NOMO-1 treated with dmso at 0.1 percent for 144 hours (cell line): ENCODE measurements at regions not wholly inside any gene's neighbourhood (a gene's known extent, or its start where the extent isn't known, plus 50 kb on each side); places are given as distances from the start of the nearest gene placed in this dataset.

Experiments
- DNase-seq: peaks from one replicate; lab custom pipeline; 2025; ENCODE audit not compliant: unreplicated experiment; lab: John Stamatoyannopoulos, UW

DNA sequence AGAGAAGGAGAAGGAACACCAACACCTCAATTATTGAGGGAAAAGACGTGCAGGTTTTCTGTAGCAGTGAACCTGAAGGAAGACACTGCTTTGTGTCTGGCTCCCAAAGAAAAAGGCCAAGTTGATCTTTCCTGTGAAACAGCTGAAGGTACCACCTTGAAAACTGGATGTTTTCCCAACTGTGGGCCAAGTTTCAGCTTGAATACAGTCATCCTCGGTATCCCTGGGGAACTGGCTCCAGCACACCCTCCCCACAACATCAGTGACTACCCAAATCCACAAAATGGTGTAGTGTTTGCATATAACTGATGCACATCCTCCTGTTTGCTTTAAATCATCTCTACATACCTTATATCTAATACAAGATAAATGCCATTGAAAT lies 297.0 kb upstream of the PITRM1 start:
- no peak for DNase-seq

DNA sequence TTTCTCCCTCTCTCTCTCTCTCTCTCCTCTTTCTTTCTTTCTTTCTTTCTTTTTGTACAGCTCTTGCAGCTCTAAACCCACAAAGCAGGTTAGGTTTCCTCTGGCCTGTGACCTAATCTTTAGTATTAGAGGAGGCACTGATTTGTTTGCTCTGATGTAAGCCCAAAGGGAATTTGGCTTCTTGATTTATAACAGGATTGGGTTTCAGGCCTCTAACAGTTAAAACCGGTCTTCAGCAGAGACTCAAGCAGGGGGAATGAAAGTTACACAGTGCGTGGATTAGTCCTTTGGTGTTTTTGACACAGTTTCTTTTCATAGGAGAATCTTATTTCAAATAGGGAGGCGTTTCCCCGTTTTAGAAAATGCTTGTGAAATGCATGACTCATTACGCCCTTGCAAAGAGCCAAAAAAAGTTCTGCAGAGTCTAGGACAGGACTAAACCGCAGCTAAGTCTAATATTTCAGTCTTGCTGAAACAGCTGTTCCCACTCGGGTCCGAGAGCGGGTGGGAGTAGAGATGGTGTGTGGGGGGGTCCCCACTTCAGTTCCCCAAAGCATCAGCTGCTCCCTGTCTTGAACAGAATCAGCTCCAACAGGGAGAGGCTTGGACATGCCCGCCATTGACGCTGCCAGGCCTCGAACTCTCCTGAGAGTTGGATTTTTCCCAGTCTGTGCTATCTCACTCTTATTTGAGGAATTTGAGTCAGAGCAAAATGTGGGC lies 296.5 kb upstream of the PITRM1 start:
- DNase-seq = peak; percentile 47

DNA sequence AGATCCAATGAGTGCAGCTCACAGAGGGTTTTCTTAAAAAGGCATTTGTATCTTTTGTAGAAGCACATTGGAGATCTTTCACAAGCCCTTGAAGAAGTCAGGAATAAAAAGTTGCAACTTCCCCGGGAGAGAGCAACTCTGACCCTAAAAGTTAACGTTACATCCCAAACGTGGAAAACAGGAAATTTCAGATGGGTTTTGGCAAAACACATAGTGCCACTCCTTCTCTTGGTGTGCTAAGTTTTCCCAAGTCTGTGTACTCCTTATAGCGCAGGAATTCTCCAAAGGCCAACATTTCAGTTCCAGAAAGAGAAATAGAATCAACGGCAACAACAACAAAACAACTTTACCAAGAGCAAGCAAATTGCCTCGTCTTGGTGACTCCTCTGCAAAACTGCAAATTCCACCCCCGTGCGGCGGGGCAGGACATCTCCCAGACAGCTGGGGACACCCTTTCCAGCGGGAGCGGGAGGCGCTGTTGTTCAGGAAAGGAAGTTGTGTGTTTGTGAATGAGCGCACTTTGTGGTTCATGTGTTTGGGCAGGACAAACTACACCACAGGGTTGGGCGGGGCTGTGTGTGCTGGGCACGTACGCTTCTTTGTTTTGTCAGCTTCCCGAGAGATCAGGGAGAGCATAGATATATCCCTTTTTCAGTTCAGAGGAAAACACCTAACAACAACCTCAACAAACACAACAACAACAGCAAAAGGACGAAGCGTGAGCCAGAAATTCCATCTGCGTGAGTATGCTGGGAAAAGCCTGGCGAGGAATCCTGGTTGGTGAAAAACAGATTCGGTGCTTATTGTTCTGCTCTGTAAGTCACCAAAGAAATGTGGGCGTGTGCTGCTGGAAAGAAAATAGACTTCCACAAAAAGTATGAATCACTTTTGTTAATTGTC lies 294.7 kb upstream of the PITRM1 start:
- no peak for DNase-seq

DNA sequence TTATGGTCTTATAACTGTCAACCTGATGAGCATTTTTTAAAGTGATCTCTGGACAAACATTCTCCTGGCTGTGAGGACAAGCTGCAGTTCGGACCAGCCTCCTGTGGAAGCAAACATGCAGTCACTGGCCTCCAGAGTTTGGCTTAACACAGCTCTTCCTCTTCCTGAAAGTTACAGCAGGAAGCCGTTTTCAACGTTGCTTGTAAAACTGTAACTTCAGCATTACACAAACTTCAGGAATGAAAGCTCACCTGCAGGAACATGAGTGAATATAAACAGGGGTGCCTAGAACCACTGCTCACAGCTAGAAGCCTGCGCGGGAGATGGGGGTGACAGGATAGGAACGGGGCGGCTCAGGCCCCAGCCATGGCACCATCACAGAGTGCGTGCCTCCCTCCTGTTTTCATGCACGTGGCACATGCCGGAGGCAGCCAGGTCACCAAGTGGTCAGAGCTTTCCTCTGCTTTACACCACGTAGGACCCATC lies 292.9 kb upstream of the PITRM1 start:
- no peak for DNase-seq

DNA sequence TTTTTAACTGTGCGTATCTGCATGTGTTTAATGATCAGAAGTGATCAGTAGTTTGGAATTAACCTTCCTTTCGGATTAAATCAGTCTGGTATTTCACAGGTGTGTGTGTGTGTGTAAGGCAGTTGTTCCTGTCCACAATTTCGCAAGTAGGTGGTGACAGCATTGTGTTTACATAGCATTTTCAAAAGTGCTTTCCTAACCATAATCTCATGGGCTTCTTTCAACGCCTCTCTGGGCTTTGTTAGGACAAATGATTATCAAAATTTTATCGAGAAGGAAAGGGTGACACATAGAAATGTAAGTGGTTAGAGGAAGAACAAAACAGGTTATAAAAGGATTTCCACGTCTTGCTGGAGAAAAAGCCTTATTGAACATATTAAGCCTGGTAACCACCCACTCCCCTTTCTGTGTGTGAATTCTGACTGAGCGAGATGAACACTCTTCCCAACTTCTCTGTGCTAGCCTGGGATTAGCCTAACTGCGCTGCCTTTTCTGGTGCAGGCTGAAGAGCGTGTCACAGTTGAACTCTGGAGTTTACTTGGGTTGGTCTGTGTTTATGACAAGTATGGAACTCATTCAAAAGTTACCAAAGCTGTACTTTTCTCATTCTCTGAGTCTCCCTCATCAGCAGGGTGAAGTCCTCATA lies 292.3 kb upstream of the PITRM1 start:
- DNase-seq = no peak

DNA sequence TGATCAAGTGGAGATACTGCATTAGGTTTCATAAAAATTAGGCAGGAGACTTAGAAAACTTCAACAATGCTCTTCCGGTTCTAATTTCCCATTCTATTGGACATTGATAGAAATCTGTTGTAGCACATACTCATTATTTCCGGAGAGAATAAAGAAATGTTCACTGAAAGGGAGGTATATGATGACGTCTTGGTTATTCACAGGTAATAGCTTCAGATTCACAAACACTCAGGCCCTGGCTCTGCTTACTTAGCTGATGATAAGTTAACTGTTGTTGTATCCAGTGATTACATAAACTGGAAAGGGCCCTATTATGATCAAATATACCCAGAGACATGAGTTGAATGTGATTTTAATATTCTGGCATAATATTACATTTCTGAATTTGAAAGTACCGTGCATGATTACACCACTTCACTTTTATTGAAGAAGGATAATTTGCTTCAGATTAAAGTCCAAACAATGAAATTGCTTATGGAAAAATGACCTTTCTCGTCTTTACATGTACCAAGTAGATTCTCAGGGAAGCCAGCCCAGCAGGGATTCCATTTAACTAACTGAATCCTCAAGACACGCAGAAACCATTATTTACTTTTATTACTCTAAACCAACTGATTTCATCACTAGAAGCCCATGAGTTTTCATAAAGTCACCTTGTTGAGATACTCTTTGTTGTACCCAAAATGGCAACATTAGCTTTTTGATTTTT lies 288.0 kb upstream of the PITRM1 start:
- DNase-seq = no peak

DNA sequence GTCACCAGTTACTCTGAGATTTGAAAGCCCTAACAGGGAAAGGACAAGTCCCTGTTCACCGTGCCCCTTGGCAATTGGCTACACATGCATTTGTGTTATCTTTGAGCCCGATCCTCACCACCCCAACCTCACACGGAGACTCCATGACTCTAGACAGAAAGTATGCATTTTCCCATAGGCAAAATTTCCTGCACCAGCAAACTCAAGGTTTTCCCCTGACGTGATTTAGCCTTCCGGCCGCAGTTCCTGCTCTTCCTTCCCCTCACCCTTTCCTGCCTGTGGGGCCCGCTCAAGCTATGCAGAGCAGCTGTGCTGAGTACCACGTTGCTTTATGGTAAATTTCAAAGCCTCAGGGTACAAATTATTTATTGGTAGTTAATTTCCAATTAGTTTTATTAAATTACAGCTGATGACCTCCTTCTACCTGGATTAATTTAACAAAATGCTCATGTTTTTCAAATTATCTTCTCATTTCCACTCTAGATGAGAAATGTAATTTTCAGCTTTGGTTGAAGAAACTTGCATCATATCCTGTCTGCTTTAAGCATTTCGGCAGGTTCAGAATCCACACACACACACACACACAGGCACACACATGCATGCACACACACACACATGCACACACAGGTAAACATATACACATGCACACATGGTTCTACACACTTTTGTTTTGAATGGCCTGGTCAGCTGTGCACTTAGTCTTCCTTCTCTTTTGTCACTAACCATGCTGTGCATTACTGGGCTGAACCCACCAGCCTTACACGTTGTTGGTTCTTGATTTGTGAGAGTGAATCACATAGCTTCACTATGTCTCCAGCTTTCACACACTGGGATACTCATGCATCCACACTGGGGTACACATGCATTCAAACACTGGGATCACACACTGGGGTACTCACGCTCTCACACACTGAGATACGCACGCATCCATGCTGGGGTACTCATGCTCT lies 283.1 kb upstream of the PITRM1 start:
- no peak for DNase-seq

DNA sequence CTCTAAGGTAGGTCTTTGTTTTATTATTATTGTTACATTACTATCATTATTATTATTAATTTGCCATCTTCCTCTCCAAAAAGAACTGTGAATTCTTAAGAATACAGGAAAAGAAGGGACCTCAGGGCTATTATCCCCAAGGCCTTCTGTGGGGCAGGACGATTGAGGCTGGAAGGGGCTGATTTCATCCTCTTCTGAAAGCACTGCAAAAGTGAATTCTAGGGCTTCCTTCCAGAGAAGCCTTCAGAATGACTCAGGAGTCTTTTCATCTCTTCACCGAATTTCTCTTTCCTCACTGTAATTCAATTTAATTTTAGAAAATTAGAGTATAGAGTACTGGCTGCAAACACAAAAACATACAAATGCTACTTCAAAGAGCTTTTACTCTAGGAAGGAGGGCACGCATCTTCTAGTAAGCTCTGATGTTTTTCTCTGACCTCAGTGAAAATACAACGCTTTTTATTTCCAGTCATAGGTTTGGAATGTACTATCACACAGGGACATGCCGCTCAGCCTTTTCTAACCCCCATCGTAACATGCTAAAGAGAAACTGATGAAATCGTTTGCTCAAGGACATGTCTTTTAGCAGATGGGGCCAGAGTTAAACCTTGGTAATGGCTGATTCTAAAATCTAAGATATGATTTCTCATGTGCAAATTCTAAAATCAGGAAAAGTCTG lies 280.2 kb upstream of the PITRM1 start:
- no peak for DNase-seq

DNA sequence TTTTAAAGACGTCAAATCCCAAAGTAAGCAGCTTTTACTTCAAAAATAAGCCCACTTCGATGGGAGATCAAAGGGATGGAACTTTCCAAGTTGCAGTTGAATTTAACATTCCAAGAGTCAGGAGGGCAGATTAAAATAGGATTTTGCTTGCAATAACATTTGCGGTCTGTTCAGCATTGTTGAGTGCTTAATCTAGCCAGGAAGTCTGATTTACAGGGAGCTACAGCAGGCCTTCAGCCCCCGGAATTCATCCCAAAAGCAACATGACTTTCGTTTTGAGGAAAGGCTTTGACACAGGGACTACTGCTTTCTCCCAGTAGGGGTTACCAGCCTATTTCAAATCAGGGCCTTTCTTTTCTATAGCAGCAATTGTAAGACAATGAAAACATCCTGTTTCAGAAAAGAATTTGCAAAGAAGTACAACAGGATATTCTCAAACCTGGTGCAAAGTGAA lies 279.6 kb upstream of the PITRM1 start:
- no peak for DNase-seq

DNA sequence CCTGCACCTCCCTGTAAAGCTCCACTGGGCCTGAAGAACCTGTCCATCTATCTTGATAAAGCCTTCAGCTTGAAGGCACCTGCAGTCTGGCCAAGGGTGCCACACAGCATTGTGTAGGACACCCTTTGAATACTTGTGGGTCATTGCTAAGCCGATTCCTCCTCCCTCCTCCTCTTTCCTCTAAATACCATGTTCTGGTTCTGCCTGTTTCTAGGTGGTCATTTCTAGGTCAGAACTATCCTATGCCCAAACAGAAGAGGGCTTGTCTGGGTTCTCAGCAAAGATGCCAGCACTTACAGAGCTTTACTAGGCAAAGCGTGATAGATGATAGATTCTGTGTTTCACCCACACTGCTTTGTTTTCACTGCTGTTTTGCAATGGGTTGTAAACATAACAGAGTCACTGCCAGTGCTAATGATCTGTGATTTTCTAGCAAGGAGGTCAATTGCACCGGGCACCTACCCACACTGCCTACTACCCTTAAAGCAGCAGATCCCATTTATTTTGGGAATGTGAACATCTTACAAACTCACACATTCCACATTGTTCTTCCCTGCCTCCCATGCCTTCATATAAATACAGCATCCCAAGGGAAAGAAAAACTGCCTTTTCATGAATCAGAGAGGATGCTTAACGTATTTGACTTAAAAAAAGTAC lies 279.1 kb upstream of the PITRM1 start:
- DNase-seq = no peak

DNA sequence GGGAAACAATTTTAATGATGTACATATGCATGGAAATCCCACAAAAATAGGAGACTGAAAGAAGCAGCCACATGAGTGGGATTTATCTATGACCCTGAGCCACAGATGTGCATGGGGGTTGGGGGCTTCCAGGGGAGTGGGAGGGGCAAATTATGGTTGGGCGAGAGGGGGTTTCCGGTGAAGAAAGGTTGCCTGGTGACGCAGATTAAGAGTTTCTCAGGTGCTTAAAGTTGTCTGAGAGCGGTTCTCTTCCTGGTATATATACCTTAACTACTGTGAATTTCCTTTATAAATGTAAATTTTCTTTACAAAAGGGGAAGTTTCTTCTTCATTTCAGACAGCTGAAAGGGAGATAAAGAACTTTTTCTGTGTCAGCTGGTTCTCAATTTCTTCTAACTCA lies 273.6 kb upstream of the PITRM1 start:
- DNase-seq = no peak

DNA sequence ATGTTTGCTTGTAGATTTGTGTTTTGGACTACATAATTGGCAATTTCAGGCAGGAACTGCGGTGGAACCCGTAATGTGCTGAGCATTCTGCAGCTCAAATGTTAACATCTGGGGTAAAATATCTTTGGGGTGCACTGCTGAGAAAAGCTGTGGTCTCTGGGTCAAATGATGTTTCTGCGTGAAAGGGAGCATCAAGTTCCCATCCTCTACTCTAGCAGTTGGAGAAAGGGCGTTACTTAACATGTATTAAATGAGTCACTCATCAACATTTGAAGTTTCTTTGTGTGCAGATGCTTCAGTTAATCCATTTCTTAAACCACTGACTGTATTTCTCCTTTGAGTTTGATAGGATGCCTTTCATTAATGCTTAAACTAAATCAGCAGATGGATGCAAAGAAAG lies 273.1 kb upstream of the PITRM1 start:
- no peak for DNase-seq

DNA sequence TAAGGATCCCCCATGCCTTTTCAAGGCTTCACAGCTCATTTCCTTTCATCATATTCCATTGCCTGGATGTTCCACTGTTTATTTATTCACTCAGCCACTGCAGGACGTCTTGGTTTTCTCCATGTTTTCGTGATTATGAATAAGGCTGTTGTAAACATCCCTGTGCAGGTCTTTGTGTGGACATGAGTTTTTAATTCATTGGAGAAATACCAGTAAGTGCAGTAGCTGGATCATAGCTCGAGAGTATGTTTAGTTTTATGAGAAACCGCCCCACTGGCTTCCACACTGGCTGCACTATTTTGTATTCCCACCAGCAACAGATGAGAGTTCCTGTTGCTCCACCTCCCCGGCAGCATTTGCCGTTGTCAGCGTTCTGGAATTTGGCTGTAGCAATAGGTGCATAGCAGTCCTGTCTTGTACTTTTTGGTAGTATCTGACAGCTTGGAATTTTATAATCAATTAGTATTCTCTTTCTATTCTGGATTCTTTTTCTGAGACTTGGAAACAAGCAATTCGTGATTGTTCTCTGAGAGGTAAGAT lies 269.9 kb upstream of the PITRM1 start:
- no peak for DNase-seq

DNA sequence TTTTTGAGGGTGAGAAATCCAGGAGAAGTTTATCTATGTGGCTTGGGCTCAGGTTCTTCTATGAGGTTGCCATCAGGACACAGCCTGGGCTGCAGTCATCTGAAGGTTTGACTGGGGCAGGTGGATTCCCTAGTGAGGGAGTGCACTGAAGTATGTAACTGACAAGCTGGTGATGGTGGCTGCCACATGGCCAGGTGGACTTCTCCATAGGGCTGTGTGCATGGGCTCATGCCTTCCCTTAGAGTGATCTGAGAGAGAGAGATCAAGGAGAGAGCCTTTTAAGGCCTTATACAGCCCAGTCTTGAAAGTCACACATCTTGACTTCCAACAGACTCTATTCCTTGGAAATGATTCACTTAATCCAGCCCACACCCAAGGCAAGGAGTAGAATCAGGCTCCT lies 266.6 kb upstream of the PITRM1 start:
- DNase-seq = no peak

DNA sequence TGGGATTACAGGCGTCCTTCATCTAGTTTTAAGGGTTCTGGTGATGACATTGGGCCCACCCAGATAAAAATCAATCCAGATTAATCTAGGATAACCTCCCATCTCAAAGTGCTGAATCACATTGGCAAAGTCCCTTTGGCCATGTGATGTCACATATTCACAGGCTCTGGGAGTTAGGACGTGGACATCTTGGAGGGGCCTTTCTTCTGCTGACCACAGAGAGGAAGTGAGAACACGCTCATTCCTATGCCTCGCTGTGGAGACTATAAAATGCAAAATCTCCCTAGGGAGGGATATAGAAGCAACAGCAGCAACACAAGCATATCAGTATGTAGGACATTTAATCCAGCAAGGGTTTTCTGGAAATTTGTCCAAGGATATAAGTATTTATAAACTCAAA lies 266.0 kb upstream of the PITRM1 start:
- DNase-seq = peak; percentile 13

DNA sequence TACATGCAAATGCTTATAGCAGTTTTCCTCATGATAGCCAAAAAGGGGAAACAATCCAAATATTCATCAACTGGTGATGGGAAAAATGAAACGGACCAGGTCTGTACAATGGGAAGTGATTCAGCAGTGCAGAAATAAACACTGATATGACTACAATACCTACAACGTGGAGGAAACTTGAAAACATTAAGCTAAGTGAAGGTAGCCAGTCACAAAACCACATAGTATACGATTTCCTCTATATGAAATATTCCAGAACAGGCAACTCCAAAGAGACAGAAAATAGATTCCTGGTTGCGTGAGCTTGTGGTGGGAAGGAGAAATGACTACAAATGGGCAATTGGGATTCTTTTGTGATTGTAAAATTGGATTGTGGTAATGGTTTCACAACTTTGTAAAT lies 263.1 kb upstream of the PITRM1 start:
- no peak for DNase-seq

DNA sequence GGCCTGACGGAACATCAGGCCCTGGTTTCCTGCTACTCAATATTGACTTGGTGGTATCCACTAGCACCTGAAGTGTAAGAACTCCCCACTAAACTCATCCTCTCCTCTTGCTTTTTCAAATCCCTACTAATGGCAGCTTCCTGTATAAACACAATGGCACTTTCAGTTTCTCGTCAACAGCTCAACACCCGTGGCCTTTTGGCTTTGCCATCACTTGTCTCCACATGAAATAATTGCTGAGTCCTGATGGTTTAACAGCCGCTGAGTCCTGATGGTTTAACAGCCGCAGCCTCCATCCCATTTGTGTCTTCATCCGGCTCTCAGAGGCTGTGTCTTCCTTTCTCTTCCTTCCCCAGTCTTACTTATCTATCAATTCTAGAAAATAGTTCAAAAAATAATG lies 261.4 kb upstream of the PITRM1 start:
- DNase-seq = no peak

DNA sequence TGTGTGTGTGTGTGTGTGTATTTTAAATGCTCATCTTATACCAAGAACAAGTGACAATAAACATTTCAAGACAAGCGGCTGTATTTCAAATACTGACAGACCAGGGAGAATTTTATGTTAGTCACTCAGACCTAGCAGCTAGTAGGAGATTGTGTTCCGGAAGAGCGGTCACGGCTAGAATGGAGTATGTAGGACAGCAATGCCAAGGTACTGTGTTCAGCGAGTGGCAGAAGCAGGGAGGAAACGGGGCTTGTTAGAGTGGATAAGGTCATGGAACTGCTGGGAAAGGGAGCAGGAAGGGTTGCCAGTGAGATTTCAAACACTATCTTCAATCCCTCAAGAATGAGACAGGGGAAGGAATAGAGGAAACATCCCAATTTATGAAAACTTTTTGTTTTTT lies 260.5 kb upstream of the PITRM1 start:
- DNase-seq = no peak
